ENCODE measurements at regions not wholly inside any gene's neighbourhood (a gene's known extent, or its start where the extent isn't known, plus 50 kb on each side); places are given as distances from the start of the nearest gene placed in this dataset.

DNA sequence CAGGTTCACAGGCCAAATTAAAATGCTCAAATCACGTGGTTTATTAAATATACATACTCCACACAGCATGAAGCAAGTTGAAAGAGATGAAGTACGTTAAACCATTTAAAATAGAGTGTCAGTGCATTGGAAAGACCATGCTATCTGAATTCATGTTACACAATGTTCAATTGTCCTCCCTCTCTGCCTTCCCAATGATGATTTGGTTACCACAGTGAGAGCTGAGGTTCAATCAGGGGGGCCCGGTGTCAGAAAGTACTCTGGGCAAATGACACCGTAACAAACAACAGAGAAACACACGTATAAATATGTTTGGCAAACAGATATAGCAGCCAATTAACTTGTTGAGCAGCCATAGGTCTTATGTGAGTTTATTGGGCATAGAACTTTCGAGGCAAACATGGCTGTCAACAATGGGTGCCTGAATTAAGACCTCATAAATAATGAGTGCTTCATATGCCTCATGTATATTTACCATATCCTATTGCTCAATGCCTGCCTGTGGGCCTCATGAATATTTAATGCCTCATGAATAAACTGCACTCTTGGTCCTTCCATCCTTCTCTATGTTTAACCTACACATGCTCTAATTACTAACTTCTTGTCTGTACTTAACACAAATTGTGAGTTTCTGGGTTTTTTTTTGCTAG, 641.5 kb downstream of the PLOD2 start:
- H3K4me3 ChIP-seq (ENCODE audit: low read length in 2 of 2): no peak overlapping the region
- no peak overlapping the region for H3K27ac ChIP-seq (ENCODE audit: low read length)
- H3K36me3 ChIP-seq (ENCODE audit: control insufficient read depth in 2 of 2, insufficient read depth in 2 of 2, low read length in 2 of 2): no peaks in the 10 kb centered on the region
- H3K4me1 ChIP-seq (ENCODE audit: control insufficient read depth, insufficient read depth, low read length): no peaks in the 10 kb centered on the region
- no peak overlapping the region for H3K9ac ChIP-seq (ENCODE audit: low read length in 2 of 2)
- H3K9me3 ChIP-seq (ENCODE audit: control insufficient read depth in 2 of 2, low read length in 2 of 2): no peaks in the 10 kb centered on the region
- no peaks in the 10 kb centered on the region for H3K27me3 ChIP-seq (ENCODE audit: control insufficient read depth in 1 of 2, insufficient read depth in 2 of 2, low read length in 2 of 2)

DNA sequence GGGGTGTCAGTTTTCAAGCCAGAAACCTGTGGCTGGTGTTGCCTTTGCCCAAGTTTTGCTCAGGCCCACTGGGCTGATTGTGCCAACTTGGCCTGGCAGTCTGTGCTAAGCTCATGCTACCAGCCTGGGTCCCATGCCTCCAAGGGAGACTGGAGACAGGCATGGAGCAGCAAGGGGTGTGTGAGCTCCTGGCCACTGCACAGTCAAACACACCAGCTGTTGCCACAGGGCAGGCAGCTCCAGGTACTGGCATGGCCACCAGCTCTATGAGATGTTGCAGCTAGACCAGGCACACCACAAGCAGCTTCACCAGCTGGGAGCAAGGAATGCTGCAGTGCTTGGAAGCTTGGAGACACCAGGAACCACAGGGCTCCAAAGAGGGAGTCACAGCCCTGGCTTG, 638.8 kb downstream of the PLOD2 start:
- Histone ChIP-seq H3K36me3 (ENCODE audit: control insufficient read depth in 2 of 2, insufficient read depth in 2 of 2, low read length in 2 of 2) (no peaks in the 10 kb centered on the region), H3K27ac (ENCODE audit: low read length) (no peak overlapping the region)

DNA sequence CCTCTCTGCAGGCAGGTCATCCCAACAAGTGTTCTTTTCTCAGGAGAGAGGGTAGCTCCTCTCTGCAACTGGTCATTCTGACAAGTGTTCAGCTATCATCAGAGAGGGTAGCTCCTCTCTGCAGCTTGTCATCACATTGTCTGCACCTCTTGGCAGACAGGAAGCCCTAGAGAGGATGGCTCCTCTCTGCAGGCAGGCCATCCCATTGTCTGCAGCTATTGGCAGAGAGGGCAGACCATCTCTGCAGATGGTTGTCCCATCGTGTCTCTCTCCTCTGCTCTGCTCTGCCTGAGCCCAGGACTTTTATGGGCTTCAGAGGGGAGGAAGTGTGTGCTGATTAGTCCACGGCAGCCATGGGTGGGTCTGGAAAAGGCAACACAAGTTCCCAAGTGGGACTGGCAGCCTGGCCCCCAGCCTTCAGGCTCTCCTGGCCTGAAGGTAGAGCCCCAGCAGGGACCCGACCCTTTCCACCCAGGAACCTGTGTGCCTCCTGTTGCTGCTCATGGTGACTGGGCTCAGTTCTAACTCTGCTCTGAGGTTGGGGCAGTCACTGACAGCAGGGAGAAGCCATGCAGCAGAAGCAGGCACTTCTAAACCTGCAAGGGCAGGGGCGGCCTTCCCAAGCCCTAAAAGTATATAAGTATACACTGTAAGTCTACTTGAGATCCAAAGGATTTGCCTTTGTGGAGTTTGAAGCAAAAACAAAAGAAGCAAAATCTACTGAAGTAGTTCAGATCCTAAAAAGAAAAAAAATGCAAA, 637.9 kb downstream of the PLOD2 start:
- Histone ChIP-seq H3K36me3 (ENCODE audit: control insufficient read depth in 2 of 2, insufficient read depth in 2 of 2, low read length in 2 of 2) (no peaks in the 10 kb centered on the region), H3K27me3 (ENCODE audit: control insufficient read depth in 1 of 2, insufficient read depth in 2 of 2, low read length in 2 of 2) (no peaks in the 10 kb centered on the region), H3K4me3 (ENCODE audit: low read length in 2 of 2) (no peak overlapping the region), H3K27ac (ENCODE audit: low read length) (no peak overlapping the region), H3K9ac (ENCODE audit: low read length in 2 of 2) (no peak overlapping the region), H3K9me3 (ENCODE audit: control insufficient read depth in 2 of 2, low read length in 2 of 2) (no peaks in the 10 kb centered on the region), H3K4me1 (ENCODE audit: control insufficient read depth, insufficient read depth, low read length) (no peaks in the 10 kb centered on the region)

More for the DNA sequence above, 638.8 kb downstream of the PLOD2 start:
- Histone ChIP-seq H3K27me3 (ENCODE audit: control insufficient read depth in 1 of 2, insufficient read depth in 2 of 2, low read length in 2 of 2) (no peaks in the 10 kb centered on the region), H3K9ac (ENCODE audit: low read length in 2 of 2) (no peak overlapping the region), H3K4me3 (ENCODE audit: low read length in 2 of 2) (no peak overlapping the region), H3K9me3 (ENCODE audit: control insufficient read depth in 2 of 2, low read length in 2 of 2) (no peaks in the 10 kb centered on the region), H3K4me1 (ENCODE audit: control insufficient read depth, insufficient read depth, low read length) (no peaks in the 10 kb centered on the region)

DNA sequence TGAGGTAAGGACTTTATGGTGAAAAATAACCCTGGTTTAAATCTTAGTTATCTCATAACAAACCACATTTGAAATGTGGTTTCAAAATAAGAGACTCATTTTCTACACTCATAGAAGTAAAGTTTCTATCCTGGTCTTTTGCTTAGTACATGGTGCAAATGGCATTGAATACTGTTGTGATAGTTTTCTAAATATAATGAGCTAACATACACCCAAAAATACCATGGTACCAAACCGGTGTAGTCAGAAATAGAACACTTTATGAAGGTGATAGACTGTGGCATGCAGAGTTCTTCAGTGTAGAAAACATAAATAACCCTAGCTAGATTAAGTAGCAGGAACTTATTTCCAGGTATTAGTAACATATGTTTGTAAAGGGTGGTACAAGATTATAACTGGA, 629.4 kb downstream of the PLOD2 start:
- Histone ChIP-seq H3K36me3 (ENCODE audit: control insufficient read depth in 2 of 2, insufficient read depth in 2 of 2, low read length in 2 of 2) (no peaks in the 10 kb centered on the region), H3K4me1 (ENCODE audit: control insufficient read depth, insufficient read depth, low read length) (no peaks in the 10 kb centered on the region), H3K4me3 (ENCODE audit: low read length in 2 of 2) (no peak overlapping the region), H3K9ac (ENCODE audit: low read length in 2 of 2) (no peak overlapping the region), H3K27ac (ENCODE audit: low read length) (no peak overlapping the region), H3K27me3 (ENCODE audit: control insufficient read depth in 1 of 2, insufficient read depth in 2 of 2, low read length in 2 of 2) (no peaks in the 10 kb centered on the region), H3K9me3 (ENCODE audit: control insufficient read depth in 2 of 2, low read length in 2 of 2) (no peaks in the 10 kb centered on the region)

DNA sequence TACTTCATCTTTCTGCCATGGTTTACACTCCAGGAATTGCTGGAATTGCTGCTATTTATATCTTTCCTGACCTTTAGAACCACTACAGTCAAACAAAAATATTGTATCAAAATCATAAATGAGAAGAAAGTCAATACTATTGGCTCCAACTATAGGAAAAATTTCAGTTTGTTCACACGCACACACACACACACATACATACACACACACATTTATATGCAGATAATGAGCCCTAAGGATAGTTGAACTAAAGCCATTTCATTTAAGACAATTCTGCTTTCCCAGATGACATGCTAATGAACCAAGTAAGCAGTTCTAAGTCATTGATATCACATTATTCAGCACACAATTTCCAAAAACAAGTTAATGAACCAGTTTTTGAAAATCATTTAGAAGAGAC, 627.3 kb downstream of the PLOD2 start:
- Histone ChIP-seq H3K27me3 (ENCODE audit: control insufficient read depth in 1 of 2, insufficient read depth in 2 of 2, low read length in 2 of 2) (no peaks in the 10 kb centered on the region), H3K4me3 (ENCODE audit: low read length in 2 of 2) (no peak overlapping the region), H3K27ac (ENCODE audit: low read length) (no peak overlapping the region), H3K4me1 (ENCODE audit: control insufficient read depth, insufficient read depth, low read length) (no peaks in the 10 kb centered on the region), H3K36me3 (ENCODE audit: control insufficient read depth in 2 of 2, insufficient read depth in 2 of 2, low read length in 2 of 2) (no peaks in the 10 kb centered on the region), H3K9ac (ENCODE audit: low read length in 2 of 2) (no peak overlapping the region), H3K9me3 (ENCODE audit: control insufficient read depth in 2 of 2, low read length in 2 of 2) (no peaks in the 10 kb centered on the region)

DNA sequence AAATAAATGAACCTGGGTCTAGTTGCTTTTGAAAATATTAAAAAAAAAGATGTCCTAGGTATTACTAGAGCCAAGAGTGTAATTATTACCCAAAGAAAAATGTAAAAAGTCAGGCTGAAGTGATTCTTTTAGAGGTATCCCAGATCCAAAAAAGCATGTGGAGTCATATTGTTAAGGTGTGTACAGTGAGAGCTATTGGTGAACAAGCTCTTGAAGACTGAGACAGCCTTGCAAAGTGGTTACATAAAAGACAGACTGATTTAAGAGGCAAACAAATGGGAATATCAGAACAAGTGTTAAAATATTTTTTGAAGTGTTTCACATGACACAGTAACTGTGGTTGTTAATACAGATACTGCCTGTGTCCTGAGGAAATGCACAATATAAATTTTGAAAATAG, 624.5 kb downstream of the PLOD2 start:
- H3K27ac ChIP-seq (ENCODE audit: low read length): no peak overlapping the region
- H3K4me3 ChIP-seq (ENCODE audit: low read length in 2 of 2): no peak overlapping the region
- H3K4me1 ChIP-seq (ENCODE audit: control insufficient read depth, insufficient read depth, low read length): no peaks in the 10 kb centered on the region
- H3K9me3 ChIP-seq (ENCODE audit: control insufficient read depth in 2 of 2, low read length in 2 of 2): no peaks in the 10 kb centered on the region
- no peak overlapping the region for H3K9ac ChIP-seq (ENCODE audit: low read length in 2 of 2)
- no peaks in the 10 kb centered on the region for H3K27me3 ChIP-seq (ENCODE audit: control insufficient read depth in 1 of 2, insufficient read depth in 2 of 2, low read length in 2 of 2)
- no peaks in the 10 kb centered on the region for H3K36me3 ChIP-seq (ENCODE audit: control insufficient read depth in 2 of 2, insufficient read depth in 2 of 2, low read length in 2 of 2)

DNA sequence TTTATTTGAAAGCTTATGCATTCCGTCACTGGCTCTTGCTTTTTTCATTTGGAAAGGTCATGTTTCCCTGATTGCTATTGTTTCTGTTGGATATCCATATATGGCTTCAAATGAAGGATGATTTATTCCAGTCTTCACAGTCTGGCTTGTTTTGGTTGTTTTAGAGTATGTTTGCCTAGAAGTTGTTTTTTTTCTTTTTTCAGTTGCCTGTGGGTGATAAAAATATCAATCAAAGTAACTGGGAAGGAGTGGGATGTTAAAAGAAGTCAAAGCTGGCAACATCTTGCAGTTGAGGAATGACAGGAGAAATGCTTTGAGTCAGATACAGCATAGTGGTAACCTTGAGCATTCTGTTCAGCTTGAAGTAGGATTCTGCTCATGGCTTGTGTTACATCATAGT, 610.5 kb downstream of the PLOD2 start:
- no peaks in the 10 kb centered on the region for H3K9me3 ChIP-seq (ENCODE audit: control insufficient read depth in 2 of 2, low read length in 2 of 2)
- H3K4me3 ChIP-seq (ENCODE audit: low read length in 2 of 2): no peak overlapping the region
- H3K27ac ChIP-seq (ENCODE audit: low read length): no peak overlapping the region
- H3K4me1 ChIP-seq (ENCODE audit: control insufficient read depth, insufficient read depth, low read length): no peaks in the 10 kb centered on the region
- no peaks in the 10 kb centered on the region for H3K27me3 ChIP-seq (ENCODE audit: control insufficient read depth in 1 of 2, insufficient read depth in 2 of 2, low read length in 2 of 2)
- H3K9ac ChIP-seq (ENCODE audit: low read length in 2 of 2): no peak overlapping the region
- H3K36me3 ChIP-seq (ENCODE audit: control insufficient read depth in 2 of 2, insufficient read depth in 2 of 2, low read length in 2 of 2): no peaks in the 10 kb centered on the region

DNA sequence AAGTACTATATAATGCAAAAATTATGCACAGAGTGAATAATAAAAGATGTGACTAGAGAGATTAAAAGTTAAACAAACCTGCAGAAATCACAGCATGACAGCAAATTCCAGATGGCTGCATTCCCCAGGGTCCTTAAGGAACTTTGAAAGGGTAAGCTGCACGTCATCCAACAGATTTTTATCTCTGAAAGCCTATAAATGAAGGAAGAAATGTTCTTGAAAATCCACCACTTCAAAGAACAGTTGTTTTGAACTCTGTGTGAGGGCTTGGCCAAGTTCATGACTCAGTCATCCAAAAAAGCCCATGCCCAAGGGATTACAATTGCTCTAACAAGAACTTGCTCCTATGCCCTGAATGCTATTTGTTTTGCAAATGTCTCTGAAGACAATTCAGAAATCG, 603.6 kb downstream of the PLOD2 start:
- H3K27me3 ChIP-seq (ENCODE audit: control insufficient read depth in 1 of 2, insufficient read depth in 2 of 2, low read length in 2 of 2): no peaks in the 10 kb centered on the region
- H3K4me1 ChIP-seq (ENCODE audit: control insufficient read depth, insufficient read depth, low read length): no peaks in the 10 kb centered on the region
- H3K36me3 ChIP-seq (ENCODE audit: control insufficient read depth in 2 of 2, insufficient read depth in 2 of 2, low read length in 2 of 2): no peaks in the 10 kb centered on the region
- no peak overlapping the region for H3K4me3 ChIP-seq (ENCODE audit: low read length in 2 of 2)
- H3K9ac ChIP-seq (ENCODE audit: low read length in 2 of 2): no peak overlapping the region
- no peaks in the 10 kb centered on the region for H3K9me3 ChIP-seq (ENCODE audit: control insufficient read depth in 2 of 2, low read length in 2 of 2)
- H3K27ac ChIP-seq (ENCODE audit: low read length): no peak overlapping the region

DNA sequence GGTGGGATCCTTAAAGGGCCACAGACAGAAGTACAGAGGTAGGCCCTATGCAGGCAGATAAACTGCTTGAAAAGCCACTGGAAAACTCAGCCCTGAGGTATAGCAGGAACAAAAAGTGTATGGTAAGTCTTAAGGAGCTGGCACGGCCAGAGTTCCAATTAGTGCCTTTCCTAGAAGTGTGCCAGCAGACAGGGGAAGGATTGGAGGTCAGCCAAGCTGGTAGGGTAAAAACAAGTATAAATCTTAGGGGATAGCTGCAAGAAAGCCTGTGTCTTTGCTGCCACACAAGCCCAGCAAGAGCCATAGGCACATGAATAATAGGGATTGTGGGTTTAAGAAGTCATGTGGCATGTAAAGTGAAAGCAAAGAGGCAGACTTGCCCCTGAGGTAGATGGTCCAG, 582.5 kb downstream of the PLOD2 start:
- no peaks in the 10 kb centered on the region for H3K4me1 ChIP-seq (ENCODE audit: control insufficient read depth, insufficient read depth, low read length)
- H3K9ac ChIP-seq (ENCODE audit: low read length in 2 of 2): no peak overlapping the region
- H3K27ac ChIP-seq (ENCODE audit: low read length): no peak overlapping the region
- H3K36me3 ChIP-seq (ENCODE audit: control insufficient read depth in 2 of 2, insufficient read depth in 2 of 2, low read length in 2 of 2): no peaks in the 10 kb centered on the region
- no peaks in the 10 kb centered on the region for H3K27me3 ChIP-seq (ENCODE audit: control insufficient read depth in 1 of 2, insufficient read depth in 2 of 2, low read length in 2 of 2)
- H3K4me3 ChIP-seq (ENCODE audit: low read length in 2 of 2): no peak overlapping the region
- no peaks in the 10 kb centered on the region for H3K9me3 ChIP-seq (ENCODE audit: control insufficient read depth in 2 of 2, low read length in 2 of 2)

DNA sequence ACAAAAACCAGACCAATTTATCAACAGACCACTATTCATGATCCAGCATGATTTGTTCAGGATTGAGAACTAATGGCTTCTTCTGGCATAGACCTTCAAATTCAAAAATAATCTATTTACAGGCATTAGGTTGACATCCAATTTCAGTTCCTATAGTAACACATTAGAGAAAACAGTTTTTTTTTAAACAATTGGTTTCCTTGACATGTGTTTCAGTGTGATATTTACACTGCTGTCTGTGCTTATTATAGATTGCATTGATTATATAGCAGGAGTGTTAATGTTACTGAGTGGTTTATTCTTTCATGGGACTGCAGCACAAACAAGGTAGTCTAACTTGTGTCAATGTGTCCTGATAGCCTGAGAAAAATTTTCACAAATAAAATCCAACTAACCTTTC, 579.3 kb downstream of the PLOD2 start:
- H3K27ac ChIP-seq (ENCODE audit: low read length): no peak overlapping the region
- H3K4me3 ChIP-seq (ENCODE audit: low read length in 2 of 2): no peak overlapping the region
- no peaks in the 10 kb centered on the region for H3K36me3 ChIP-seq (ENCODE audit: control insufficient read depth in 2 of 2, insufficient read depth in 2 of 2, low read length in 2 of 2)
- H3K9me3 ChIP-seq (ENCODE audit: control insufficient read depth in 2 of 2, low read length in 2 of 2): no peaks in the 10 kb centered on the region
- H3K9ac ChIP-seq (ENCODE audit: low read length in 2 of 2): no peak overlapping the region
- H3K27me3 ChIP-seq (ENCODE audit: control insufficient read depth in 1 of 2, insufficient read depth in 2 of 2, low read length in 2 of 2): no peaks in the 10 kb centered on the region
- no peaks in the 10 kb centered on the region for H3K4me1 ChIP-seq (ENCODE audit: control insufficient read depth, insufficient read depth, low read length)

DNA sequence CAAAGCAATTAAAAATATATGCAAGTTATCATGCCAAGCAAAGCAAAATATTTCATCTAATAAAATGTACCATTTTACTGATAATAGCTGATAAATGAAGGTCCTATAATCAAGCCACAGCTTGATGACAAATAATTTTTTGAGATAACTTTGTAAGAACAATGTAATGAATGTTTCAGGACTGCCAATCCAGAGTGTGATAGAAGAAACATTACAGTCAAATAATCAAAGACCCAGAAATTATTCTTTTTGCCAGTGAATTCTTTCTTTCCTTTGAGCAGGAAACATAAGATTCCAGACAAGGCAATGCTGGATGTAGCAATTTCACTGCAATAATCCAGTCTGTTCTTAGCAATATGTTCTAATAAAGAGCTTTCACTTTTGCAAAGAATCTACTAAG, 556.1 kb downstream of the PLOD2 start:
- H3K9me3 ChIP-seq (ENCODE audit: control insufficient read depth in 2 of 2, low read length in 2 of 2): no peaks in the 10 kb centered on the region
- H3K4me3 ChIP-seq (ENCODE audit: low read length in 2 of 2): no peak overlapping the region

More for the DNA sequence above, 556.1 kb downstream of the PLOD2 start:
- no peaks in the 10 kb centered on the region for H3K27me3 ChIP-seq (ENCODE audit: control insufficient read depth in 1 of 2, insufficient read depth in 2 of 2, low read length in 2 of 2)
- H3K27ac ChIP-seq (ENCODE audit: low read length): no peak overlapping the region
- H3K4me1 ChIP-seq (ENCODE audit: control insufficient read depth, insufficient read depth, low read length): no peaks in the 10 kb centered on the region
- no peak overlapping the region for H3K9ac ChIP-seq (ENCODE audit: low read length in 2 of 2)
- H3K36me3 ChIP-seq (ENCODE audit: control insufficient read depth in 2 of 2, insufficient read depth in 2 of 2, low read length in 2 of 2): no peaks in the 10 kb centered on the region

All from stomach smooth muscle (tissue), 2 donors.